AG04449 (cell line): ENCODE measurements at regions not wholly inside any gene's neighbourhood (a gene's known extent, or its start where the extent isn't known, plus 50 kb on each side); places are given as distances from the start of the nearest gene placed in this dataset.

Experiments
- CTCF ChIA-PET: fragments of 350-600 bp; formaldehyde crosslinking; extraction: SDS; loops from one replicate; lab custom pipeline; 2021; ENCODE audit warnings: antibody characterized with exemption; lab: Yijun Ruan, JAX
- POLR2A ChIA-PET: fragments of 400-600, 350-600 bp; formaldehyde crosslinking; extraction: SDS; loops from one replicate; lab custom pipeline; 2020; ENCODE audit warnings: antibody characterized with exemption, inconsistent platforms; lab: Yijun Ruan, JAX
- DNase-seq: peaks from one replicate; pipeline ENCODE4 v3.0.0-alpha.2; 2010; ENCODE audit warnings: low read depth, low spot score
- H3K4me3 ChIP-seq: 2 replicates; pipeline ENCODE4 v1.5.1; 2011; ENCODE audit warnings: low read depth, mild to moderate bottlenecking, control low read depth, low read length
- CTCF ChIP-seq: IDR thresholded peaks from one replicate; pipeline ENCODE4 v1.5.1; 2011; ENCODE audit warnings: mild to moderate bottlenecking, moderate library complexity, low read length, control low read depth, inconsistent platforms; ENCODE audit not compliant: insufficient read depth; ENCODE audit errors: missing control alignments

- TF ChIP-seq CTCF: no peak
- no peak for DNase-seq
- CTCF ChIA-PET: no interaction called here
- H3K4me3 ChIP-seq: no peak overlapping the region
- POLR2A ChIA-PET: no interaction called here
These were observed 347.7 kb upstream of the ATP11B start for GRCh38 chr3:182445576-182445975.

- ChIA-PET CTCF (no interaction called here), POLR2A (no interaction called here)
- H3K4me3 ChIP-seq: no peak overlapping the region
- DNase-seq: no peak
- TF ChIP-seq CTCF: no peak
These were observed 342.1 kb upstream of the ATP11B start for GRCh38 chr3:182450942-182451787.

- ChIA-PET POLR2A (no interaction called here), CTCF (no interaction called here)
- no peak for TF ChIP-seq CTCF
These were observed 341.4 kb upstream of the ATP11B start for GRCh38 chr3:182451871-182452270.

GRCh38 chr3:182455011-182455410 is 338.3 kb upstream of the ATP11B start:
- H3K4me3 ChIP-seq: no peak overlapping the region
- no peak for DNase-seq
- ChIA-PET POLR2A (no interaction called here), CTCF (no interaction called here)
- TF ChIP-seq CTCF: no peak

More at GRCh38 chr3:182451871-182452270, 341.4 kb upstream of the ATP11B start:
- no peak for DNase-seq
- no peak overlapping the region for H3K4me3 ChIP-seq

- ChIA-PET POLR2A (no interaction called here), CTCF (no interaction called here)
- DNase-seq: no peak
- no peak for TF ChIP-seq CTCF
- H3K4me3 ChIP-seq: no peak overlapping the region
These were observed 333.0 kb upstream of the ATP11B start for GRCh38 chr3:182460303-182460702.

- POLR2A ChIA-PET: no interaction called here
- no peak overlapping the region for H3K4me3 ChIP-seq
- TF ChIP-seq CTCF: no peak
- DNase-seq: no peak
- CTCF ChIA-PET: no interaction called here
These were observed 331.2 kb upstream of the ATP11B start for GRCh38 chr3:182462152-182462551.
